ENCODE measurements at regions not wholly inside any gene's neighbourhood (a gene's known extent, or its start where the extent isn't known, plus 50 kb on each side); places are given as distances from the start of the nearest gene placed in this dataset.
A peak's percentile ranks its signal among the peaks of the same experiment; 100 is the strongest.
"Not testable (repeated sequence)": the region's sequence is repeated elsewhere in the genome, so short reads cannot be mapped to it uniquely, and the experiment has no call there.

DNA sequence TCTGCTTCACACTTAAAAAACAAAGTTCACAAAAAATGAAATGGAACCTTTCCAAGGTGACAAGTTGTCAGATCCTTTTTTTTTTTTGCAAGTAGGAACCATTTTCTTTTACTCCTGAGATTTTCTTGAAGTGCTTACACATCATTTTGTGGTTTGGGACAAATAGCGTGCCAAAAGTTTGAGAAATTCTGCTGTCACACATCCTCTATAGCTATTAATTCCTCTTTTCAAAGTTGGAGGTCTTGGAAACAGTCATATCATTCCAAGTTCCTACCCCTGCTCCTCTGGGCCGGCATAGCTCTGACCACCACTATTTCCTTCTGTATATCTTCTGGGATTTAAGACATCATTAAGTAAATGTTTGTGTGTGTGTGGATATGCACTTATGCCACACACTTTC is 421.6 kb upstream of the SLC10A2 start:
- no peak for DNase-seq (ENCODE audit: low spot score)
- in situ Hi-C loops (cut with HindIII; ENCODE audit: low sequenced_read_pairs), result no loop called here

DNA sequence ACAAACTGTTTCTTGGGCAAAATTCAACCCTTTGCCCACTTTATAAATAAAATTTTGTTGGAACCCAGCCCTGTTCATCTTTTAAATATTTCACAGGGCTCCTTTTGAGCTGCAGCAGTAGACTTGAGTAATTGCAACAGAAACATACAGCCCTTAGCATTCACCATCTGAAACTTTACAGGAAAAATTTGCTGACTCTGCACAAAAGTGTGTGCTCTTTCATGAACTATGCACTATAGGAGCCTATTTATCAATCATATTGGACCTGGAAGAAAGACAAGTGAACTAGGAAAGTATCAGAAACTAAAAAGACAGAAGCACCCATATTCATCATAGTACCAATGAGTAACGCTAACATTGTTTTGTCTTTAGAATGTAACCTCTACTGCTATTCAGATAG is 406.9 kb upstream of the SLC10A2 start:
- DNase-seq (ENCODE audit: low spot score), result no peak
- in situ Hi-C loops (cut with HindIII; ENCODE audit: low sequenced_read_pairs), result no loop called here

DNA sequence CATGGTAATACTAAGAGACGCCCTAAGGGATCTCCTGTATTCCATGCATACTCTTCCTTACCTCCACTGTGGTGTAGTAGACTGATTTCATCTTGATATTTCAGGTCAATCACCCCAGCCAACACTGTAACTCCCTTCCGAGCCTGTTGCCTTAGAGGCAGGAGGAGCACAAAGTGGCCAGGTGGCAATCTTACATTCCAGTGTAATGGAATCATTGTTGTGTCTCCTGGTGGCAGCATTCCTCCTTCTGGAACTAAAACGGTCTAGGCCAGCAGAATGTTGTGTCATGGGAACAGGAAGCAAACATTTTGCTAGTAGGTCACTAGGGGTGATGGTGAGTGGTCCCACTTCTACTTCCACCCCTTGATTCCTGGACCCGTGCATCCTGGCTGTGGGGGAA is 405.7 kb upstream of the SLC10A2 start:
- in situ Hi-C loops (cut with HindIII; ENCODE audit: low sequenced_read_pairs), result no loop called here
- no peak for DNase-seq (ENCODE audit: low spot score)

DNA sequence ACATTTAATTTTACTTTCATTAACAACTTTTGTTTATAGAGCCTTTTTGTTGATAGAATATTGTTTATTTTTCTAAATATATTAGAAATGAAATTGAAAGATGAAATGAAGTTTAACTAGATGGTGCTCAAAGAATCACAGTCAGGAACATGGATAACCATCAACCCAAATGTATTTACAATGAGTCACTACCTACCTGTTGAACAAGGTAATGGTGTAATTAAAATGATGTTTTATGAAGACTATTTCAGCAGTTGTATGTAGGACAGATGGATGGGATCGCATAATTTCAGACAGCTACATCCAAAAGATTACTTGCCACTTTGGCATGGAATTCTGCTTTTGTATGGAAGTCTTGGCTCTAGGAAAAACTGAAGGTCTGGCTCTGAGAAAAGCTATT is 403.6 kb upstream of the SLC10A2 start:
- no peak for DNase-seq (ENCODE audit: low spot score)
- in situ Hi-C loops (cut with HindIII; ENCODE audit: low sequenced_read_pairs), result no loop called here

DNA sequence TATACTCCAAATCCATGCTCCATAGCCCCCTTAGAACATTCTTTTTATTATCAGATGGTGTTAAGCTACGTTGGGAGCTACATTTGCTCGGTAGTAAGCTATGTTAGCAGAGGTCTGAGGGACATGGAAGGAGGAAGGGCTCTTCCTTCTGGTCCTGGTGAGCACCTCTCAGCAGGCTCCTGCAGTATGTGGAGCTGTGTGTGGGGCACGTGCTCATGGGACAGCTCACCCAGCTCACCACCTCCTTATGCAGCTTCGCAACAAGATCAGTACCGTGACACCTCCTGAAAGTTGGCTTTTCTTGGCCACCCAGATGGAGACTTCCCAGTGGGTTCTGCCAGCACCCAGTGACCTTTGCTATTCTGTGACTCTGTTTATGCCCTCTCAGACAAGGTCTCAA is 400.5 kb upstream of the SLC10A2 start:
- in situ Hi-C loops (cut with HindIII; ENCODE audit: low sequenced_read_pairs), result no loop called here
- DNase-seq (ENCODE audit: low spot score), result no peak

DNA sequence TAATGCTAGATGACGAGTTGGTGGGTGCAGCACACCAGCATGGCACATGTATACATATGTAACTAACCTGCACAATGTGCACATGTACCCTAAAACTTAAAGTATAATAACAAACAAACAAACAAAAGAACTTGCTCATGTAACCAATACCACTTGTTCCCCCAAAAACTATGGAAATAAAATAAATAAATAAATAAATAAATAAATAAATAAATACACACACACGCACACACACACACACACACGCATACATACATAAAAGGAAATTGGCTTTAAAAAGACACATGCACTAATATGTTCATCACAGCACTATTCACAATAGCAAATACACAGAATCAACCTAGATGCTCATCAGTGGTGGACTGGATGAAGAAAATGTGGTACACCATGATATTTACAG is 394.0 kb upstream of the SLC10A2 start:
- in situ Hi-C loops (cut with HindIII; ENCODE audit: low sequenced_read_pairs), result not testable (repeated sequence)

DNA sequence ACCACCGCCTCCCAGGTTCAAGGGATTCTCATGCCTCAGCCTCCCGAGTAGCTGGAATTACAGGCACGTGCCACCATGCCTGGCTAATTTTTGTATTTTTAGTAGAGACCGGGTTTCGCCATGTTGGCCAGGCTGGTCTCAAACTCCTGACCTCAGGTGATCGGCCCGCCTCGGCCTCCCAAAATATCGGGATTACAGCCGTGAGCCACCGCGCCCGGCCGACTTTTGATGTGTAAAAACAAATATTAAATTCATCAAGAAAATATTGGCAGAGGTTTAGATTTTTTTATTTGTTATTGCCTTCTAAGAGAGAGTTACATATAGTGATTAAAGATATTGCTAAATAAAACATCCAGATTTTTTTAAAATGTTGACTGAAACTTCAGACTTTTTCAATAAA is 390.8 kb upstream of the SLC10A2 start:
- in situ Hi-C loops (cut with HindIII; ENCODE audit: low sequenced_read_pairs); DNase-seq (ENCODE audit: low spot score): not testable (repeated sequence)

More for the DNA sequence above, 394.0 kb upstream of the SLC10A2 start:
- not testable (repeated sequence) for DNase-seq (ENCODE audit: low spot score)

DNA sequence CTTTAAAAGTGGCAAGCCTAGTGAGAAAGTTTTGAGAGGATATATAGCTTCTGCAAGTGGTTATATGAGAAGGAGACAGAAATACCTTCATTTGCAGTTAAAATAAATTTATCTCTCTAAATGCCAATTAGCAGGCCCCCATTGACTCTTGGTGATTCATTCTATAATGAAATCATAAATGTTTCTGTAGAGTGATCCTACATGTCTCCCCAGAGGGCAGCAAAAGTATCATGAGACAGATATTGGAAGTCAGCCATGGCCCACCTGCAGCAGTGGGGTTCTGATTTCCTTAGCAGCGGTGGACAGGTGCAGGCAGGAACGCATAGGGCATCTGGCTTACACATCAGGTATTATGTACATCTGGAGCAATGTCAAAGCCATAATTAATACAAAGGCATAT is 385.4 kb upstream of the SLC10A2 start:
- no peak for DNase-seq (ENCODE audit: low spot score)
- in situ Hi-C loops (cut with HindIII; ENCODE audit: low sequenced_read_pairs), result no loop called here

DNA sequence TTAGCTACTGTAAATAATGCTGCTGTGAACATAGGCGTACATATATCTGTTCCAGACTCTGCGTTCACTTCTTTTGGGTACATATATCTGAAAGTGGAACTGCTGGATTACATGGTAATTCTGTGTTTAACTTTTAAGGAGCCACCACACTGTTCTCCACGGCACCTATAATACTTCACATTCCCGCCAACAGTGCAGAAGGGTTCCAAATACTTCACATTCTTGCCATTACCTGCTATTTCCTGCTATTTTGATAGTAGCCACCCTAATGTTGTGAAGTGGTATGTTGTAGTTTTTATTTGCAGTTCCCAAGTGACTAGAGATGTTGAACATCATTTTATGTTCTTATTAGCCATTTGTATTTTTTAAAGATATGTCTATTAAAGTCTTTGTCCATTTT is 377.4 kb upstream of the SLC10A2 start:
- in situ Hi-C loops (cut with HindIII; ENCODE audit: low sequenced_read_pairs), result no loop called here
- no peak for DNase-seq (ENCODE audit: low spot score)

DNA sequence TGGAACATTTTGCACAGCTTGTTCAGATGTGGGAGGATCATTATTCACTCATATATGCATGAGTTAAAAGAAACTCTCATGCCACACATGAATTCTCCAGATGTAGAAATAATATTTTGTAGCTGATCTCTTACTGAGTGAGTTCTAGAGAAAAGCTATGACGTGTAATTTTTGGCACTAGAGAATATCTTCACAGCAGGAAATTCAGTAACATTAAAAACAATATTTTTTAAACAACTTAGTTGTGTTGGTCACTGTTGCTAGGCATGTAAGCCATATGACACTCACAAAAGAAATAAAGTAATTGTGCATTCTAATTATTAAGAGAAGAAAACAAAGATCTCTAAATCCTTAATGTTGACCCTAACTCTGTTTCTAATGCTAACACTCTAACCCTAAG is 371.4 kb upstream of the SLC10A2 start:
- in situ Hi-C loops (cut with HindIII; ENCODE audit: low sequenced_read_pairs), result no loop called here
- DNase-seq (ENCODE audit: low spot score), result no peak

DNA sequence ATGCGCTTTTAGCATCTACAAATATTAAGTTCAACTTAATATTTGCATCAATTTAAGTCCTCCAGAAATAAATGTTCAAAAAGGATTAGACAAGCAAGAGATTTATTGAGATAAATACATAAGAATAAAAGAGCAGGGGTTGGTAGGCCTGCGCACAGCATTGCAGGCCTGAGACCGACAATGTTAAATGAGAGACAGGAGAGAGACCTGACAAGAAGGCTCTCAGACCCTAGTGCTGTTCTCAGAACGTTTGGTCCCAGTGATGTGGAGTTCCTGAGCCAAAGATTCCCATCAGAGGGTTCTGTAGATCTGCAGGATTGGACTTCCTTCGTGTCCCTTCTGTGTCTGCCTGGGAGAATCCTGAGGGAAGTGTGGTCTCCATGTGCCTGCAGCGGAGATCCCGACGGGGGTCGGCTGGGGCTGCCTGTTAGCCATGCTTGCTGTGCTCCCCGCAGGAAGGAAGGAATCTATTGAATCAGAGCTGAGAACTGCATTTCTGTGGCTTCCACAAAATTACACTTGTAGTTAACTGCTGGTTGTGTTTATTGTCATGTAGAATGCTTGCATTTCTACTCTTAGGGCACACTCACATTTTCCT is 369.9 kb upstream of the SLC10A2 start:
- DNase-seq (ENCODE audit: low spot score), result no peak
- in situ Hi-C loops (cut with HindIII; ENCODE audit: low sequenced_read_pairs), result no loop called here

DNA sequence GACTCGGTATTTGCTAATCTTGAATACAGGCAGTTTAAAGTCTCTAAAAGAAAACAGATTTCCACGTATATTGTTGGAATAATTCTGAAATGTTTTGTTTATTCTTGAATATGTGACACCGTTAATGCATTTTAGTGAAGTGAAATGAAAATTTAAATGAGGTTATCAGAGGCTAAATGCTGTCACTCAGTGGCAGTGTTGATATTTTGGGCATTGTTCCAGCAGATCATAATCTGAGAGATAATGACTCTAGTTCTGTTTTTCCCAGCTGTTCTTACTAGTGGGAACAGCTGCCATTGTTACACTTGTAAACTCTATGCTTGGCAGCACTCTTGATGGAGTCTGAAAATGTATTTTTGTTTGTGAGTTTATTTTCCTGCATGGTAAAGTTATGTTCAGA is 365.6 kb upstream of the SLC10A2 start:
- DNase-seq (ENCODE audit: low spot score), result no peak
- in situ Hi-C loops (cut with HindIII; ENCODE audit: low sequenced_read_pairs), result no loop called here

DNA sequence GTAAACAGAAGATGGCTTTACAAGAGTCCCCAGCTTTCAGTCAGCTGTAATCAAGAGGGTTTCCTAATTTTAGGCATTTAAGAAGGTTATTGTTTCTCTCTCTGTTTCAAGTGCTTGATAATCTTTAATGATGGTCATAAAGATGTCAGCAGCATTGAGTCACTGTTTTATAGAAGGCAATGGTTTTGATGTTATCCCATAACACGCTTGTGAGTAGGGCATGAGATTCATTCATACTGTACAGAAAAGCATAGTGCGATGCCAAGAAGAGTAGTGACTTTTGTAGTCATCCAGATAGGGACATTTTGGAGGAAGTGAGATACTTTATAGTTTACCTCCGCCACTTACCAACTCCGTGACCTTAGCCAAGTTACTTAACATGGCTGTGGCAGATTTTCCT is 364.2 kb upstream of the SLC10A2 start:
- in situ Hi-C loops (cut with HindIII; ENCODE audit: low sequenced_read_pairs), result no loop called here
- DNase-seq (ENCODE audit: low spot score), result no peak

DNA sequence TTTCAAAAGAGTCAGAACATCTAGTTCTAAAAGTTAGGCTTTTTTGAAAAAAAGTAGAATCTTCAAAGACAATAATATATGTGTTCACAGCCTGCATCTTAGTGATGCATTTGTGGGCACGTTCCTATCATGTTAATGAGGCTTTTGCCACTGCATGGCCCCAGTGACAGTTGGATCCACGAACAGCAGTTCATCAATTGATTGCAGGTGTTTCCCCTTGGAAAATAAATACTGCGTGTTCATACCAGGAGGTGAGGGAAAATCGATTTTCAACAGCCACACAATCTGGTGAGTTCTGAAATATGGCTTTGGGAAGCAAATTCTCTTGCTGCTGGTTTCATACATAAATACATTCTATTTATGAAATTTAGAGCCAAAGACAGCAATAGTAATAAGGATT is 343.8 kb upstream of the SLC10A2 start:
- in situ Hi-C loops (cut with HindIII; ENCODE audit: low sequenced_read_pairs), result no loop called here

DNA sequence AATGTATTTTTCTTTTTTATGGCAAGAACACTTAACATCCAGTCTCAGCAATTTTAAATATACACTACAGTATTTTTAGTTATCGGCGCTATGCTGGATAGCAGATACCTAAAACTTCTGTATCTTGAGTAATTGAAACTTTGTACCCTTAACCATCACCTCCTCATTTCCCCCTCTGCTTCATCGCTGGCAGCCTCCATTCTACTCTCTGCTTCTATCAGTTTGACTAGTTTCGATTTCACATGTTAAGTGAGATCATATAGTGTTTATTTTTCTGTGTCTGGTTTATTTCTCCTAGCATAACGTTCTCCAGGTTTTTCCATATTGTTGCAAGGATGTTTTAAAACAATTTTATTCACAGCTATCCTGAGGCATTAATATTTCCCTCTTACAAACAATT is 340.8 kb upstream of the SLC10A2 start:
- DNase-seq (ENCODE audit: low spot score), result no peak
- in situ Hi-C loops (cut with HindIII; ENCODE audit: low sequenced_read_pairs), result no loop called here

More for the DNA sequence above, 343.8 kb upstream of the SLC10A2 start:
- no peak for DNase-seq (ENCODE audit: low spot score)

DNA sequence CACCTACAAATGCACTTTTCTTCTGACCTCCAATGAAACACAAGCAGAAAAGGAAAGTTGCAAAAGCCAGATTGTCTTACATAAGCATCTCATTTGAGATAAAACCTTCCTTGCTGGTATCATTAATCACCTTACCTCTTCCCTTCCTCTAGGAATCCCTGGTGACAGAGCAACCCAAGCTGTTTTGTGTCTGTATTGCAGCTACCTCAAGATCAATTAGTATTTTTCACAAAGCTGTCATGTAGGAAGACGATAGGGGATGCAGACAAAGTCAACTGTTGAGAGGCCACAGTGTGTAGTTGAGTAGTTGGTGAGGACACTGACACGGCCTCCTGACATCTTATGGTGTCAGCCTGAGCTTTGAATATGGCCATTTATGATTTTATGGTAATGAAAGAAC is 339.1 kb upstream of the SLC10A2 start:
- in situ Hi-C loops (cut with HindIII; ENCODE audit: low sequenced_read_pairs), result no loop called here
- DNase-seq (ENCODE audit: low spot score), result no peak

DNA sequence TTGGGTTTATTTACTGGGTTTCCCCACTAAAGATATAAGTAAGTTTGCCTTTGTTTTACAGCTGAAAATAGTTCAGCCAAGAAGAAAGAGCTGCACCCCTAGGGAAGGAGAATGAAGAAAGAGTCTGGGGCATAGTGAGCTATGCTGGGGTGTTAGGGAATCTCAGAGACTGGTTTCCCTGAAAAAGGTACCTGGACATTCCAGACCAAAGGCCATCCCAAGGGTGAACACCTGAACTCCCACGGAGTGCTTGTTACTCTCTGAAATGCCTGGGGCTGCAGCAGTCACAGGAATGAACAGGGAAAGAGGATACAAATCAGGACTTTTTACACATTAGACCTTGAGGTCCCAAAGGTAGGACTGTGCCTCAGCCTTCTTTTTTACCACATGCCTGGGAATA is 337.6 kb upstream of the SLC10A2 start:
- in situ Hi-C loops (cut with HindIII; ENCODE audit: low sequenced_read_pairs), result no loop called here

DNA sequence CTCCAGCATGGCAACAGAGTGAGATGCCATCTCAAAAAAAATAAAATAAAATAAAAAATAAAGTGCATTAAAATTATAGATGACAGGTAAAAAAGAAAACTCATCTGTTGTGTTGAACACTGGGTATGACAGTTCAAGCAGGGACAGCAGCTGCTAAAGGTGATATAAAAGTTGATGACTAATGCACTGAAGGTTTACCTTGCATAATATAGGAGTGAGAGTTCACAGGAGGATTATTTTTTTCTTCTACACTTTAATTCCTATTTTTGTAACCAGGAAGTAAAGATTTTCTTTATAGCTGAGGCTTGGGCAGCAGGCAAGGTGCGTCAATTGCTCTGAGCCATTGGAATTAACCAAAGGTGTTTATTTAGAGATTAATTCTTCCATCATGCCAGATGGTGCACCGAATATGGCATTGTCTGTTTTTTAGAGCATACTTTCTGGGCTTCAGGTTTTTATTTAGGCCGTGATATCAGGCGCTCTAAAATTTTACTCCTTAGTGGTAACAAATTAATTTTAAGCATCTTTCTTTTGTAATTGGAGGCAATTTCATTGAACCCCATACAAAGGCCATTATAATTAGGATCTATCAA is 337.0 kb upstream of the SLC10A2 start:
- peak; percentile 58 for DNase-seq (ENCODE audit: low spot score)
- in situ Hi-C loops (cut with HindIII; ENCODE audit: low sequenced_read_pairs), result no loop called here

More for the DNA sequence above, 337.6 kb upstream of the SLC10A2 start:
- no peak for DNase-seq (ENCODE audit: low spot score)

DNA sequence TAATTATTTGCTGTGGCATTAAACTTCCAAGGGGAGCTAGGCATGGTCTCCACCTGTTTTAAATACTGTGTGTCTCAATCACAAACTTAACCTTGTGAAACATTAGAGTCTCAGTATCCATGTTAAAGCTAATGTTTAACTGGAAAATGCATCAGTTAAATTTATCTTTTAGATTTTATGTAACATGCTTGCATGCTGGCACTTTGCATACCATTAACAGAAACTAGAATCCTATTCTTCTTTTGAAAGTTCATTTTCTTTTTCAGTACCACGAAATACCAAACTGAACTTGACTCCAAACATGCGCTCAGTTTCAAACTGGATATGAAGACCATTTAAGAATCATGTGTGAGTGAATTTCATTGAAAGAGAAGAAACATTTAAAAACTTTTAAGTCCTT is 328.9 kb upstream of the SLC10A2 start:
- no peak for DNase-seq (ENCODE audit: low spot score)
- in situ Hi-C loops (cut with HindIII; ENCODE audit: low sequenced_read_pairs), result no loop called here

DNA sequence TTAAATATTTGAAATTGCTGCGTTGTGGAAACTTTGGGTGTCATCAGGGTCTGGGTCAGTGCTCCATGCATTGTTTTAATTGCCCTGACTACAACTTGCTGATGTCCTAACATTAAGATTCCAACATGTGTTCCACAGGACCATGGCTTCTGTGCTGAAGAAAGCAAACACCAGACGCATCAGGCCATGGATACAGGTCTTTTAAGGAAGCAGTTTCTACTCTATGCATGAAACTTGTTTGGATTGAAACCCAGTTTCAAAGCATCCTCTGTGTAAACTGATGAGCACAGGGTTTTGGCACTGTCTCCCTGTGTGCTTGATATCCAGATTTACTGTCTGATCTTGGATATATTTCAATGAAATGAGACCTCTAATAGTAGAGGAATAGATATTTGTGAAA is 328.4 kb upstream of the SLC10A2 start:
- in situ Hi-C loops (cut with HindIII; ENCODE audit: low sequenced_read_pairs), result no loop called here
- no peak for DNase-seq (ENCODE audit: low spot score)

DNA sequence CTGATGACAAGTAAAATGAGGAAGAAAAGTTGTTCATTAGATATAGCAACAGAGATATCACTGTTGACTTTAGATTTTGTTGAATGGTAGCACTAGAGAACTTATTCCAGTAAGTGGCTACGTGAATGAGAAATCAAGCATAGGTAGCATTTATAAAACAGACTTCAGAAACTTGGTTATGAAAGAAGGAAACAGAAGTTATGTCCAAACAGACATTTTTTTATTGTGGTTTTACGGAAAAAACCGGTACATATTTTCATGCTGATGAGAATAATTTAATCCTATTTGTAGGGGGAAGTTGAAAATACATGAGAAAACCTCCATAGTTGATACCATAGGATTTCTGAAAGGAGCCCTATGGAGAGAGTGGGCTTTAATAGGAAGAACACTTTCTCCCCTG is 325.7 kb upstream of the SLC10A2 start:
- in situ Hi-C loops (cut with HindIII; ENCODE audit: low sequenced_read_pairs), result no loop called here
- no peak for DNase-seq (ENCODE audit: low spot score)
